HG02571 (cell line): ENCODE measurements at regions not wholly inside any gene's neighbourhood (a gene's known extent, or its start where the extent isn't known, plus 50 kb on each side); places are given as distances from the start of the nearest gene placed in this dataset.
"Not testable (repeated sequence)": the region's sequence is repeated elsewhere in the genome, so short reads cannot be mapped to it uniquely, and the experiment has no call there.

Experiments used
- ATAC-seq: cut with Tn5 transposase; IDR thresholded peaks from one replicate; pipeline ENCODE4 v1.9.1; 2021; ENCODE audit warnings: mild to moderate bottlenecking, moderate library complexity; ENCODE audit not compliant: unreplicated experiment

DNA sequence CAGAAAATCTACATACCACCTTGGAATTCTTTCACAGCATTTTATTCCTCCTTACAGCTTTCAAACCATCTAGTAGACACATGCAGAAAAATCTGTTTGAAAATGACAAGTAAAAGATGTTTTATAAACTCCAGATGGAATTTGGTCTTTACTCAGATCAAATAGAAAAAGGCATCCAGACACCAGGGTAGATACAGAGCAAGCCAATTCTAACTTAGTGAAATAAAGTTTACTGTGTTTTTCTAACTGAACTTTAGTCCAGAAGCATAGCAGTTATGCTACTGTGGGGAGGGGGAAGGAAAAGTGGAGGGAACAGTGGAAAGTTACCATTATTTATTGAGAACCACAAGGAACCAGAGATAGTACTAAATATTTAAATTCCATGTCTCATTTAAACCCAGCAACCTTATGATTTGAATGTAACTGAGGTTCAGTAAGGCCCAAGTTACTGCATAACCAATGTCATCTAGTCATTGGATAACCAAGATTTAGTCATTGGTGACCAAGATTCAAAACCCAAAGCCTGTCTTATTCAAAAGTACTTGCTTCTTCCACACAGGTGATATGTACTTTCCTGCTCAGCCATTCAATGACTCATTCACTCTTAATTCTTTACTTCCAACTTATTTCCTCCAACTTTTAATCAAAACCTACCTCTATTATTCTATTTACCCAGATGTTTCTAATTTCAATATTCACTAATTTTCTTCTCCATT, 57.7 kb downstream of the RAD51AP2 start:
- no peak for ATAC-seq

DNA sequence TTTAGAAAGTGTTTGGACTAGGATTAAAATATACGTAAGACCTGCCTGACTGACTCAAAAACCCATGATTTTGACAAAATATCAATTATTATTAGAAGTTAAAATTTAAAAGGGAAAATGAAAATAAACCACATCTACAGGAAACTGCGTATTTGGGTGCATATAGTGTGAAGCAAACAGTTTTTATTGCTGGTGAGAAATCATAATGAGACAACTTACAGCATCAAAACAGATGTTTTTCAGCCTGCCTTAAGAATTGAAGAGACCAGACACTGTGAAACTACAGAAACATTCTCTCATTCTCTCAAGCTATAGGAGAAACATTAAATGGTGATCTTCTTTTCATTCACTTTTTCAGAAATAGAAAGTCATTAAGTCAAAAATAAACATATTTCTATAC, 62.9 kb downstream of the RAD51AP2 start:
- ATAC-seq, result no peak

DNA sequence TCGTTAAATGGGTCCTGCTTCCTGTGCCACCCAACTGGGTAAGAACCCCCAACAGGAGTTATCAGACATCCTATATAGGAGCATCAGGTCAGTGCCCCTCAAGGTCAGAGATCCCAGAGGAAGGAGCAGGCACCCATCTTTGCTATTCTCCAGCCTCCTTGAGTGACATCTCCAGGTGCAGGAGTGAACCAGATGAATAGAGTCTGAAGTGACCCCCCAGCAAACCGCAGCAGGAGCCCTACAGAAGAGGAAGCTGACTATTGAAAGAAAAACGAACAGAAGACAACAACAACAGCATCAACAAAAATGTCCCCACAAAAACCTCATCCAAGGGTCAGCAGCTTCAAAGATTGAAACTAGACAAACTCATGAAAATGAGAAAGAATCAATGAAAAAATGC, 72.0 kb downstream of the RAD51AP2 start:
- ATAC-seq, result not testable (repeated sequence)

DNA sequence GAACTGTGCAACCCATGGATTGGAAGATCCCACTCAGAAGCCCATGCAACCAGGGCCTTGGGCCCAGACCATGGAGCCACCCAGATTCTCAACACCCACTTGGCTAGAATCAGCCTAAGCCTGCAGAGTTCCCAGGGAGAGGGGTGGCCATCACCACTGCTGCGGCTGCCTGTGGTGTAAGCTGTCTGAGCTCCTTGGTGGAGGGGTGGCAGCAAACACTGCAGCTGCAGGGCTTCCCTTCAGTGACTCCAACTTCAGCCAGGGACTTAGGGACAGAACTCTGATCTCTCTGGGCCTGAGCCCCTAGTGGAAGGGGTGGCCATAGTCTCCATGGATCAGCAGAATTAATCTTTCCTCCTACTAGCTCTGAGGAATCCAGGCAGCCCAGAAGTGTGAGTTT, 72.5 kb downstream of the RAD51AP2 start:
- ATAC-seq, result no peak

DNA sequence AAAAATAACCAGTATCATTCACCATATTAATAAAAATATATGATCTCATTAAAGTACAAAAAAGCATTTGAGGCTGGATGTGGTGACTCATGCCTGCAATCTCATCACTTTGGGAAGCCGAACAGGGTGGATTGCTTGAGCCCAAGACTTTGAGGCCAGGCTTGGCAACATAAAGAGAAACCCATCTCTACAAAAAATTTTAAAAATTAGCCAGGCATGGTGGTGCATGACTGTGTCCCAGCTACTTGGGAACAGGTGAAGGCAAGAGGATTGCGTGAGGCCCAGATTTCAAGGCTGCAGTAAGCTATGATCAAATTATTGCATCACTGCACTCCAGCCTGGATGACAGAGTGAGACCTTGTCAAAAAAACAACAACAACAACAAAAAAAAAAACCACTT, 75.9 kb downstream of the RAD51AP2 start:
- no peak for ATAC-seq

DNA sequence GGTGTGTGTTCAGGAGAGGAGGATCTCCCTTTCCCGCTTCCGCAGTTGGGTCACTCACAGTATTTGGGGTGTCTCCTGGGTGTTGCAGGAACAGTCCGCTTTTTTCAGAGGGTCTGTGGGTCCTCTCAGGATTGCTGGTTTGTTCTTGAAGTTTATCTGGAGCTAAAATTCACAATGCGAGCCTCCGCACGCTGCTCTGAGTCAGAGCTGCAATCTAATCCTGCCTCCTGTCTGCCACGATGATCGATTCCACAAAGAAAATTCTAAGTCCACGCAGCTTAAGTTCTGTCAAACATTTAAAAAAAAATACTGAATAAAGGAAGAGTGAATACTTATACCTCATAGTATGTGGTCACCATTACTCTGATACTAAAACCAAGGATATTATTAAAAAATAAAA, 76.5 kb downstream of the RAD51AP2 start:
- ATAC-seq, result no peak

DNA sequence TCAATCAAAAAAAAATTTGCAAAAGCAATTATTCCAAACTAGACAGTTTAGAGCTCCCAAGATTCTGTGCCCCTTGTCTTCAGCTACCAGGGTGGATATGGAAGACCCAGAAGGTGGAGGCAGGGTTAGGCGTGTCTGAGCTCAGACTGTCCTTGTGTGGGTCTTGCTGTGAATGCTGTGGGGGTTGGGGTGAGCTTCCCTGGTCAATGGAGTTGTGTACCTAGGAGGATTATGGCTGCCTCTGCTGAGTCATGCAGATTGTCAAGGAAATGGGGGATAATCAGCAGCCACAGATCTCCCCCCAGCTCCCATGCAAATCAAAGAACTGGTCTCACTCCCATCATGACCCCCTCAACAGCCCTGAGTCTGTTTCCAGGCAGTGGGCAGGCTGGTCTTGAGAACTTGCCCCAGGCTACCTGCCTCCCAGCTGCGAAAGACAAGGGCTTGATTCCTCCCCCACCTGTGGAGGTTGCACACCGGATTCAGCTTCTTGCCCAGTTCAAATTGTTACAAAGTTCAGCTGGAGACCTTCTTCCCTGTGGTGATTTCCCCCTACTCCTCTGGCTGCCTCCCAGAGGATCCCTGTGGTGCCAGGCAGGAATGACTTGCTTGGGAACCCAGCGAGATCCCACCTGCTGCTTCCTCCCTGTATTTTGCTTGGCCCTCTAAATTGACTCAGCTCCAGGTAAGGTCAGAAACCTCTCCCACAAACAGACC, 77.0 kb downstream of the RAD51AP2 start:
- no peak for ATAC-seq

DNA sequence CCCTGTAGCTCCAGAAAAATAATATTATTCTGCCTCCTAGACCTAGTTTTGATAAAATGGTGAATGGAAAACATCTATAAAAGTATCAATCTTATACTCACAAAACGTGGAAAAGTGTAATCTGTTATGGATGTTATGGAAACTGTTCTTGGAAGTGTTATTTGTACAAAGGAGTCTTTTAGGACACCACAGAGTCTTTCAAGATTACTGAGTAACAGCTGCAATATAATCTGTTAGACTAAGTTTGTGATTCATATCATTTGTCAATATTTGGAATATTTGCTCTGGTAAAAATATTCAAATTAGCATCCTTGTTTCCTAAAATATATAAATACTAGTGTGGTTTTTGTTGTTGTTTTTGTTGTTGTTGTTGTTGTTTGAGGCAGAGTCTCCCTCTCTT, 87.9 kb downstream of the RAD51AP2 start:
- no peak for ATAC-seq

DNA sequence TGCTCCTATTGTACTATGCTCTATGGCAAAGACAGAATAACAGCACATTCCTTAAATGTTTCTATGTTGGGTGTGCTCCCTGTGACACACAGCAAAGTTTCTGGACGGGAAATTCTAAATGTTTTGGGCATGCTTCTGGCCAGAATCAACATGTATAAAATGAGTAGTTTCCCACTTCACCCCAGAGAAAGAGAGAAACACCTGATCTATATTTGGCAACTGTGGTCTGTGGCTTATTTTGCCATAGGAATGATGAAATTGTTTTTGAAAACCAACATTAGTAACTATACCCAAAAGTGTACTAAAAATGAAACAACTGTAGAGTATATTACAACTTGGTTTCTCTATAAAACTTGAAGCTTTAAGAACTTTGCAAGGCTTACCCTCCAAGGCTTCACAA, 89.1 kb downstream of the RAD51AP2 start:
- no peak for ATAC-seq

DNA sequence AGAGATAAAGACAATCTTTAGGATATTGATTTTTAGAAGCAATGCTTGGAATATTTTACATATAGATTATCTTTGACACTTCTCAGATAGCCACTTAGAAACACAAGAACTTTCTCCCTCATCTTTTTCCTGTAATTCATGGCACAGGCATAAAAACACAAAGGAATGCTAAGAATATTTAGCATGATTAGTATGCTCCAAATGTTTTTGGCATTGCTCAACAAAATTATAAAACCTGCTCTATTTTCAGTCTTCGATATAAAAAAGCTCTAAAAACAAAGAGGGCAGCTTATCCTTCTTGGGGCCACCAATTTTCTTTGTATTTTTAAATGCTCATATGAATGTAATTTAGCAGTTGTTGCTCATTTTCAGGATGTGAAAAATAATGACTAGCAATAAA, 90.8 kb downstream of the RAD51AP2 start:
- no peak for ATAC-seq

DNA sequence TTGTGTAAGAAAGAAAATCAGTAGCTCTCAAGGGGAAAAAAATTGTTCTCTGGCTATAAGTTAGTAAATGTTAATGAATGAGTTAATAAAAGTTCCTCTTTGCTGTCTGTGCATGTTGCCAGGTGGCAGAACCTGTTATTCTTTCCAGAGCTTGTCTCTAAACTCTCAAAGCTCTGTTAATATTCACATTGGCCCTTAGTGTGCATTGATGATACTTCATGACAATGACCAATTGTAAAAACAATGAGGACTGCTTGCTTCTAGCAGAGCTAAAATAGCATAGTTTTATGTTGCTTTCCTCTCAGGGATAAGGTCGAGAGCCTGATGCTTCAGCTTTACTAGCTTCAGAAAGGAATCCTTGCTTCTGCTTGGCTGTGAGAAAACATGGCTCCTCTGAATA, 91.5 kb downstream of the RAD51AP2 start:
- ATAC-seq, result no peak

DNA sequence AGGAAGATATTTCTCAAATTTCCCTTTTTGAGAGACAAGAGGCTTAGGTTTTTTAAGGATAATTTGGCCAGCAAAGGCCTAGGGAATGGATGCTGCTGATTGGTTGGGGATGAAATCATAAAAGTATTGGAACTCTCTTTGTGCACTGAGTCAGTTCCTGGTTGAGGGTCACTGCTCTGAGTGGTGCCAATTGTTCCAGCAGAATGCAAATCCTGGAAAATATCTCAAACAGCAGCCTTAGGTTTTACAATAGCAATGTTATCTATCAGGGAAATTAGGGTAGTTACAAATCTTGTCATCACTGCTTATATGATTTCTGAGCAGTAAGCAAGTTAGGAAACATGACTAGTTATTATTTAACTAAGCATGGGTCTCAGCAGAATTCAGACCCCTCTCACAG, 96.2 kb downstream of the RAD51AP2 start:
- ATAC-seq, result no peak

DNA sequence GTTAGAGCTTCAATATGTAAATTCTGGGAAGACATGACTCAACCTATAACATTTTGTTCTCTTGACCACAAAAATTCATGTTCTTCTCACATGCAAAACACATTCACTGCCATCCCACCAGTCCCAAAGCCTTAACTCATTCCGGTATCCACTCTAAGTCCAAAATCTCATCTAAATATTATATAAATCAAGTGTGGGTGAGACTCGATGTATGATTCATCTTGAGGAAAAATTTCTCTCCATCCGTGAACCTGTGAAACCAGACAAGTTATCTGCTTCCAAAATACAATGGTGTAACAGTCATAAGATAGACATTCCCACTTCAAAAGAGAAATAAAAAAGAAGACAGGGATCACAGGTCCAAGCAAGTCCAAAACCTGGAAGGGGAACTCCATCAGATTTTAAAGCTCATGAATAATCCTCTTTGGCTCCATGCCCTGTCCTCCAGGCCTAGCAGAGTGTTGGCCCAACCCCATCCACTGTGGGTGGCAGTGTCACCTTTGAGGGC, 101.3 kb downstream of the RAD51AP2 start:
- no peak for ATAC-seq

DNA sequence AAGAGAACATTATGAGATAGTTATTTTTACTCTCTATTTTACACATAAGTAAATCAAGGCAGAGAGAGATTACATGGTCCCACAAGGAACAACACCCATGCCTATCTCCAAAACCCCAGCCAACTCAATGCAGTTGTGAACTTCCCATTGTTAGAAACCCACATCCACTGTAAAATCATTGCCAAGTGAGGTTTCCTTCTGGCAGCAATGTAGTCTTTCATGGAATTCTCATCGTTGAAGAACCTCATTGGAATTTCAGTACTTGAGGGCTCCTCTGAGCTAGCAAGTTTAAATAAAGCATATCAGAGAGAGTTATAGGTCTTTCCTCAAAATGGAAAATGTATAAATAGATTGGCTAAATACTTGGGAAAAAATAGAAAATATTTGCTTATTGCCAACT, 105.2 kb downstream of the RAD51AP2 start:
- no peak for ATAC-seq

DNA sequence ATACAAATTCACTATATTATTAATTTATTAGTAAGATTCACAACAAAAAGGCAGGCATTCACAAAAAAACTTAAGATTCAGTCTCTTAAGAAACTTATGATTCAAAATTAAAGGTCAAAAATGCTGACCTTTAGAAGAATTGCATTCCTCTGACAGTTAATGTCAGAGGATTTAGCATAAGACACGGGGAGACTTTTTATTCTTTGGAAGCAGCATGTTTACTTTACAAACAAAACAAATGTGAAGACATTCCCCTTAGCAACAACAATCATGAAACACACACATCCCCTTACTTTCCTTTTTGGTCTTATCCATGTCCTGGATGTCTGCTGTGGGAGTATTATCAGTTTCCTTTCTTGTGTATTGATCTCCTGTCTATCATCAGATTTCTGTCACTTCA, 117.1 kb downstream of the RAD51AP2 start:
- ATAC-seq, result no peak

DNA sequence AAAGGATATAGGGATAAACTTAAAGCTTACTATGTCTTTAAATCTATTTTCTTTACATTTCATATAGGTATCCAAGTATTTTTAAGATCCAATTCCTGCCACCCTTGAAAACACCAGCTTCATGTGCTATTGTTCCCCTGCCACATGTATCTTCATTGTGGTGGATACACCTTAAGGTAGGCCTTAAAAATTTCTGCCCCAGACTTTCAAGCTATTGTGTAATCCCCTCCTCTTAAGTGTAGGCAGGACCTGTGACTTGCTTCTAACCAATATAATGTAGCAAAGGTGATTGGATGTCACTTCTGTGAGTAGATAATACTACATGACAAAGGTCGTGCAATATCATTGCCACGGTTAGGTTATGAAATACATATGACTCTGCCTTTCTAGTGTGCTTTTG, 119.5 kb downstream of the RAD51AP2 start:
- ATAC-seq, result no peak

DNA sequence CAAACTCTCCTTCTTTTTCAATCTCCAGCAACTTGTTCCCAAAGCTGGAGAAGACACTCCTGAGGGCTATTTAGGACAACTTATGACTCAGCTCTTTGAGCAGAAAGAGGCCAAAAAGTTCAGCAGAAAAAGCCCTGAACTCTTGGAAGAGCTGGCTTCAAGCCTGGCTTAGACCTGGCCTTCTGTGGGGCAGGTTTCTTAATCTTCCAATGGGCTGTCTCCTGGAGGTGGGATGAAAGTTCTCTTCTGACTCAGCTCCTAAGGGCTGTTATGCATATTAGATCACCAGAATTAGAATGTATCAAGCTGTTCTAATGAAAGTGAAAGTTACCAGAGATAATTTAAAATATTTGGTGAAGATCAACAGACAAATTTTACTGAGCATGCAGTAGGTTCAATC, 129.4 kb downstream of the RAD51AP2 start:
- no peak for ATAC-seq

DNA sequence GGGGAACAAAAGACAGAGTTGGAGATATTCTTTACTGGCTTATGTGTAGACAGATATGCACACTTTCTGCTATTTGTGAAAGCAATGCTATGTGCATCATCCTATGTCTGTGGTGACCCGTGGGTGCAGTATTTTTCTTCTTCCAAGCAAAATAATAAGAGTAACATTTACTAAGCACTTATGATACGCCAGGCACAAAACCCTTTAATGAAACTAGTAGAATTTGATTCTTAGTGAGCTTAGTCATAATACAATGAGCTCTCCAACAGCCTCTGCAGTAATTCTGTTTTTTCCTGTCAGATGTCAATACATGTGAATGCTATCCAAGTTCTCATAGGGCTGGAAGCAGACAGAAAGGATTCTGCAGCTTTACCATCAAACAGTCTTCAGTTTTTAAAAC, 130.6 kb downstream of the RAD51AP2 start:
- ATAC-seq, result no peak

DNA sequence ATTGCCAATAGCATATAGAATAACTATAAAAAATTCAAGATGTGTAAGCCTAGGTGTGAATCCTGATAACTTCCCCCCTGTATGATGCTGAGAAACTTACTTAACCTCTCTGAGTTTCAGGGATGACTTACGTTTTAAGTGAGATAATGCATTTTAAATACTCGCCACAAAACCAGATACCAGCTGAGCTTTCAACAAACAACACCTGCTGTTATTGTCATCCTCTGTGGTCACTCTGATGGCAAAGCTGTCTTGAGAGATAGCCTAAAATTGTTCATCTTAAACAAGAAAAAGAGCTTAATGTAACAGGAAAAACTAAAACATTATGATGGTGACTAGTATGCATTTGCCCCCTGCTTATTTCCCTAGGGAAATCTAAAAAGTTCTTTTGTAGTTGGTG, 131.5 kb downstream of the RAD51AP2 start:
- no peak for ATAC-seq

DNA sequence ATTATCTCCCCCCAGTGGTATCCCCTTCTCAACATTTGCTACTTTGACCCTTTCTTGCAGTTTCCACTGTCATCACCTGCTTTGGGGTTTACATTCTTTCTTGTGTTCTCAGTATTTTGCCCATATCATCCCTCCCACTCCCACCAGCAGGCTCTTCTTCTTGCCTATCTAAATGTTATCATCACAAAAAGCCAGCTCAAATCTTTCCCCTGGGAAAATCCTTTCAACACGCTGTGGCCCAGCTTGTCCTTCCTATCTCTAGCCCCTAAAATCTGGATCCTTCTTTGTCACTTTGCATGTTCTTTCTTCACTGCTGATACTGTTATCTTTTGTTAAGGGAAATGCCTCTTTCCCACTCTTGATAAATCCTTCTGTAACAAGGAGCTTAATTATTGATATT, 138.2 kb downstream of the RAD51AP2 start:
- no peak for ATAC-seq

DNA sequence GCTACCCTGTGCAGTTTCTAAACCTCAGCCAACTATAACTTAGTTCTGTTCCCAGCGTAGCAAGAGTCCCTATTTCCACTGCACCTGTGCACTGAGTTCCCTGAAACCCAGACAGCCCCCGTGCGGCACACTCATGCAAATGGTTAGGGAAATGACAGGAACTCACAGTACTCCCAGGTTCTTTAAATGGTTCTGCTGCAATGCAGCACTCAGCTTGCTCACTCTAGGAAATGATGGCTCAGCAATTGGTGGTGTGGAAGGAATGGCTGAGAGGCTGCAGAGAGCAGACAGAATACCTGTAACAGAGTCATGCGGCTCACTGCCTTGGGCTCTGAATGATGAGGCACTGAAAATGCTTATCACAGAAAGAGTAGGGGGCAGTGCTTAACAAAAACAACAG, 143.0 kb downstream of the RAD51AP2 start:
- ATAC-seq, result no peak

DNA sequence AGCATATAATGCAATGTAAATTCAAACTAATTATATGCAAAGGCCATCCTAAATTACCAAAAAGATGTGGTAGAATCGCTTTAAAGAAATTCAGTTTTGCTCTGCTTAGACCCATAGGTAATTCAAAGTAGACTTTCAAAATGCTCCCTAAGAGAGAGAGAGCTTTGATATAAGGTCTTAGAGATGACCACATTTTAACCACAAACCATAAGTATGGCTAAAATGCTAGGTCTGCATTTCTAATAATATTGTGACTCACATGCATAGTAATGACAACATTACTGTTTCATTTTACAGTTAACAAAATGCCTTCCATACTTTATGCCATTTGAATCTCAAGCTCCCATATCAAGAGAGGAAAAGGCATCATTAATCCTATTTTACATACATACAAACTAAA, 144.5 kb downstream of the RAD51AP2 start:
- no peak for ATAC-seq

DNA sequence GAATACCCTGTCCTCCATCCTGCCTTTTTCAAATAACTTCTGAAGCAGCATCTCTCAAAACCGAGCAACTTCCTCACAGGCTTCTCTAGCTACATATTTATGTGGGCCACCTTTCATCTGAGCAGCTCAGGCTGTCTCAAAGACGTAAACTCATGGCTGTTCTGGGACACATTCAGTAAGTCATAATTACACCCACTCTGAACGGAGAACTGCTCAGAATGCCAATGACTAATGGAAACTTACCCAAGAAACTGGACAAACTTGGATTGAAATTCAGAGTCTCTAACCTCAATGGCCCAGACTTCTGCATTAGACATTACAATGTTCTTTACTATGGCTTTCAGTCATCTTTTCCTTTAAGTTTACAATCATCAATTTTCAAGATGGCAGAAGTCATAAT, 145.2 kb downstream of the RAD51AP2 start:
- ATAC-seq, result no peak
